GM12878 (cell line): ENCODE measurements at regions not wholly inside any gene's neighbourhood (a gene's known extent, or its start where the extent isn't known, plus 50 kb on each side); places are given as distances from the start of the nearest gene placed in this dataset.

Experiments used
- ATAC-seq: fragments of 200-7000 bp; cut with Tn5 transposase; 3 replicates; pipeline ENCODE4 v1.9.1; 2020; ENCODE audit warnings: mild to moderate bottlenecking, moderate library complexity
- BruUV-seq: library from RNA; stranded (reverse); fragments of 400-500 nt; replicated peaks from 2 replicates; lab custom pipeline; 2021; lab: Mats Ljungman, UMichigan
- CTCF ChIA-PET: fragments of 300-600 bp; sonication (Branson Sonifier 250); formaldehyde crosslinking; extraction: SDS; loops from one replicate; lab custom pipeline; 2021; ENCODE audit warnings: inconsistent platforms; lab: Yijun Ruan, JAX
- POLR2A ChIA-PET: fragments of 350-600 bp; formaldehyde crosslinking; extraction: SDS; loops from one replicate; lab custom pipeline; 2021; ENCODE audit warnings: inconsistent platforms; lab: Charles Lee
- RAD21 ChIA-PET: fragments of 300-600 bp; sonication (Branson Sonifier 250); formaldehyde crosslinking; loops from one replicate; lab custom pipeline; 2023; ENCODE audit warnings: antibody characterized with exemption; ENCODE audit not compliant: unreplicated experiment; lab: Charles Lee
- SMC1A ChIA-PET: fragments of 300-600 bp; sonication (Branson Sonifier 250); formaldehyde crosslinking; loops from one replicate; lab custom pipeline; 2023; ENCODE audit not compliant: unreplicated experiment, uncharacterized antibody; lab: Charles Lee
- DNase-seq: peaks from one replicate; pipeline ENCODE4 v3.0.0-alpha.2; 2011; ENCODE audit warnings: low read depth, low spot score
- FAIRE-seq: peaks from 3 replicates; lab custom pipeline; 2011; peaks lifted over from hg19 to GRCh38; lab: Jason Lieb, UNC
- H2AFZ ChIP-seq: 2 replicates; pipeline ENCODE4 v1.6.0; 2011; ENCODE audit warnings: low read depth, low read length, control low read depth; ENCODE audit not compliant: control insufficient read depth
- H3K27ac ChIP-seq: 2 replicates; pipeline ENCODE4 v1.5.1; 2011; ENCODE audit warnings: control low read depth; ENCODE audit not compliant: control insufficient read depth, insufficient read depth
- H3K27me3 ChIP-seq, 2 experiments: replicated peaks in 1 of 2; 2 replicates each; pipeline versions ENCODE4 v1.6.0 to v1.6.1; 2011; ENCODE audit warnings: low read length in 1 of 2; ENCODE audit not compliant: control insufficient read depth in 2 of 2, insufficient read depth in 2 of 2
- H3K36me3 ChIP-seq, 2 experiments: 2 replicates each; pipeline ENCODE4 v1.5.1; 2011; ENCODE audit warnings: low read length in 1 of 2; ENCODE audit not compliant: control insufficient read depth in 2 of 2, insufficient read depth in 2 of 2
- H3K4me1 ChIP-seq: 2 replicates; pipeline ENCODE4 v1.6.1; 2011; ENCODE audit warnings: mild to moderate bottlenecking, low read length, moderate library complexity, mixed read lengths; ENCODE audit not compliant: control insufficient read depth, insufficient read depth
- H3K4me2 ChIP-seq: 2 replicates; pipeline ENCODE4 v1.6.0; 2011; ENCODE audit warnings: control low read depth; ENCODE audit not compliant: control insufficient read depth, insufficient read depth
- H3K4me3 ChIP-seq: fragments of 200-600 bp; sonication (generic); 2 replicates; pipeline ENCODE4 v1.5.1; 2016
- H3K79me2 ChIP-seq: 2 replicates; pipeline ENCODE4 v1.6.0; 2011; ENCODE audit warnings: low read length; ENCODE audit not compliant: control insufficient read depth, insufficient read depth
- H3K9ac ChIP-seq: 2 replicates; pipeline ENCODE4 v1.8.0; 2011; ENCODE audit warnings: low read length, control low read depth, mixed read lengths; ENCODE audit not compliant: control insufficient read depth, insufficient read depth
- H3K9me3 ChIP-seq: replicated peaks from 3 replicates; pipeline ENCODE4 v1.5.1; 2011; ENCODE audit warnings: mild to moderate bottlenecking, low read length; ENCODE audit not compliant: control insufficient read depth, insufficient read depth
- H4K20me1 ChIP-seq: 2 replicates; pipeline ENCODE4 v1.6.0; 2011; ENCODE audit not compliant: control insufficient read depth, insufficient read depth
- EGR1 ChIP-seq, 2 experiments: IDR thresholded peaks; 1 replicate in 1 of 2; 2 replicates in 1 of 2; pipeline ENCODE4 v1.6.1; 2011 to 2012; ENCODE audit warnings: low read depth in 2 of 2, low read length in 2 of 2, borderline replicate concordance in 1 of 2, mild to moderate bottlenecking in 1 of 2, moderate library complexity in 1 of 2
- HDAC2 ChIP-seq: fragments of 200-600 bp; sonication (generic); IDR thresholded peaks from 2 replicates; pipeline ENCODE4 v1.6.1; 2017
- MEF2A ChIP-seq: IDR thresholded peaks from 2 replicates; pipeline ENCODE4 v1.6.1; 2011; ENCODE audit warnings: low read depth, mild to moderate bottlenecking, low read length, moderate library complexity; ENCODE audit not compliant: insufficient read depth
- RCOR1 ChIP-seq: conservative IDR thresholded peaks from 2 replicates; pipeline ENCODE4 v1.6.1; 2012; ENCODE audit warnings: low read depth, low read length, improper control_type of control experiment
- RELA ChIP-seq: fragments of 450-650 bp; IDR thresholded peaks from 2 replicates; pipeline ENCODE4 v1.8.0; 2014; ENCODE audit warnings: borderline replicate concordance; ENCODE audit not compliant: partially characterized antibody
- RFX5 ChIP-seq: IDR thresholded peaks from 2 replicates; pipeline ENCODE4 v1.6.1; 2011; ENCODE audit warnings: low read depth, low read length, improper control_type of control experiment
- RUNX3 ChIP-seq: IDR thresholded peaks from 2 replicates; pipeline ENCODE4 v1.6.1; 2012; ENCODE audit warnings: low read length, inconsistent platforms
- SP1 ChIP-seq: IDR thresholded peaks from one replicate; pipeline ENCODE4 v1.6.1; 2011; ENCODE audit warnings: low read depth, low read length
- STAT3 ChIP-seq: IDR thresholded peaks from 2 replicates; pipeline ENCODE4 v1.6.1; 2011; ENCODE audit warnings: low read depth, low read length, improper control_type of control experiment
- YBX1 ChIP-seq: fragments of 450-650 bp; IDR thresholded peaks from 2 replicates; pipeline ENCODE4 v1.6.1; 2016; ENCODE audit warnings: antibody characterized with exemption
- WGBS: methylation state at CpG from one replicate; pipeline ENCODE4 v1.1.6; 2016; ENCODE audit warnings: low lambda C conversion rate; ENCODE audit not compliant: insufficient replicate concordance, insufficient coverage; ENCODE audit errors: missing lambda C conversion rate; 5-methylcytosine and 5-hydroxymethylcytosine counted together
- in situ Hi-C: fragments of 300-500 bp; cut with MboI; formaldehyde crosslinking; loops from 9 replicates; pipeline ENCODE4 v1.14.3; 2018; ENCODE audit warnings: mixed read lengths
- intact Hi-C: fragments of 100-400 bp; cut with micrococcal nuclease; formaldehyde crosslinking; loops from one replicate; pipeline ENCODE4 v1.14.2; 2022; ENCODE audit not compliant: unreplicated experiment
- TF ChIP-seq, protein P1 (sequence below): IDR thresholded peaks from 2 replicates; pipeline ENCODE4 v1.6.1; 2011; ENCODE audit warnings: mild to moderate bottlenecking, low read depth, low read length, moderate library complexity; ENCODE audit not compliant: insufficient replicate concordance
- TF ChIP-seq, protein P2 (sequence below): fragments of 450-650 bp; IDR thresholded peaks from 2 replicates; pipeline ENCODE4 v1.6.1; 2017; ENCODE audit warnings: mild to moderate bottlenecking, low read depth, inconsistent platforms; ENCODE audit not compliant: poor library complexity, severe bottlenecking
- TF ChIP-seq, protein P3 (sequence below): fragments of 450-650 bp; IDR thresholded peaks from 2 replicates; pipeline ENCODE4 v1.6.1; 2018; ENCODE audit warnings: mild to moderate bottlenecking, low read depth, moderate library complexity; ENCODE audit not compliant: partially characterized antibody

DNA sequence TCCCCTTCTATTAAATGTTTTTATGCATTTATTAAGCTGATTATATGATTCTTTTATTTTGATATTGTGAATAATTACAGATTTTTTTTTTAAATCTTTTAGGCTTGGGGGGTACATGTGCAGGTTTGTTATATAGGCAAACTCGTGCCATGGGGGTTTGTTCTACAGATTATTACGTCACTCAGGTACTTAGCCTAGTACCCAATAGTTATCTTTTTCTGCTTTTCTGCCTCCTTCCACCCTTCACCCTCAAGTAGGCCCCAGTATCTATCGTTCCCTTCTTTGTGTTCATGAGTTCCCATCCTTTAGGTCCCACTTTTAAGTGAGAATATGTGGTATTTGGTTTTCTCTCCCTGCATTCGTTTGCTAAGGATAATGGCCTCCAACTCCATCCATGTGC lies 92.2 kb upstream of the CWC22 start:
- Histone ChIP-seq H3K36me3 (no peaks in the 10 kb centered on the region), H2AFZ (no peak overlapping the region), H3K79me2 (no peaks in the 10 kb centered on the region), H3K9ac (no peak overlapping the region), H3K27ac (no peak overlapping the region), H4K20me1 (no peaks in the 10 kb centered on the region), H3K4me3 (no peak overlapping the region), H3K27me3 (no peaks in the 10 kb centered on the region), H3K4me2 (no peak overlapping the region), H3K4me1 (no peaks in the 10 kb centered on the region), H3K9me3 (no peaks in the 10 kb centered on the region)
- 2% methylated on average over 4 of the region's 4 CpGs for WGBS
- in situ Hi-C loops, result no loop called here
- ChIA-PET POLR2A (no interaction called here), SMC1A (no interaction called here), CTCF (no interaction called here), RAD21 (no interaction called here)
- FAIRE-seq (no peak), DNase-seq (no peak), ATAC-seq (no peak)
- BruUV-seq, result no TSS peak
- no peak for TF ChIP-seq STAT3
- TF ChIP-seq, protein P1, sequence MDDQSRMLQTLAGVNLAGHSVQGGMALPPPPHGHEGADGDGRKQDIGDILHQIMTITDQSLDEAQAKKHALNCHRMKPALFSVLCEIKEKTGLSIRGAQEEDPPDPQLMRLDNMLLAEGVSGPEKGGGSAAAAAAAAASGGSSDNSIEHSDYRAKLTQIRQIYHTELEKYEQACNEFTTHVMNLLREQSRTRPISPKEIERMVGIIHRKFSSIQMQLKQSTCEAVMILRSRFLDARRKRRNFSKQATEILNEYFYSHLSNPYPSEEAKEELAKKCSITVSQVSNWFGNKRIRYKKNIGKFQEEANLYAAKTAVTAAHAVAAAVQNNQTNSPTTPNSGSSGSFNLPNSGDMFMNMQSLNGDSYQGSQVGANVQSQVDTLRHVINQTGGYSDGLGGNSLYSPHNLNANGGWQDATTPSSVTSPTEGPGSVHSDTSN, result no peak
- TF ChIP-seq RUNX3, result no peak
- no peak for TF ChIP-seq SP1
- intact Hi-C loops, result no loop called here

- H3K79me2 ChIP-seq, result no peaks in the 10 kb centered on the region
- SMC1A ChIA-PET, result interaction anchor here (1.1 kb wide), 1 partner anchor 8 kb away, joined by 3 read pairs; no protein-coding TSS in a partner anchor
- H2AFZ ChIP-seq, result no peak overlapping the region
- intact Hi-C loops, result no loop called here
- no peaks in the 10 kb centered on the region for H4K20me1 ChIP-seq
- H3K4me1 ChIP-seq, result no peaks in the 10 kb centered on the region
- ATAC-seq, result no peak
- RAD21 ChIA-PET, result no interaction called here
- H3K9me3 ChIP-seq, result no peaks in the 10 kb centered on the region
- no peak overlapping the region for H3K4me2 ChIP-seq
- H3K36me3 ChIP-seq, result no peaks in the 10 kb centered on the region
- POLR2A ChIA-PET, result no interaction called here
- in situ Hi-C loops, result no loop called here
- CTCF ChIA-PET, result interaction anchor here (0.9 kb wide), 1 partner anchor 41 kb away, joined by 3 read pairs; no protein-coding TSS in a partner anchor
- no peak for FAIRE-seq
- H3K4me3 ChIP-seq, result no peak overlapping the region
- H3K27ac ChIP-seq, result no peak overlapping the region
- no peak for DNase-seq
- no peak overlapping the region for H3K9ac ChIP-seq
- no TSS peak for BruUV-seq
- no peaks in the 10 kb centered on the region for H3K27me3 ChIP-seq
- TF ChIP-seq HDAC2, result no peak
- no peak for TF ChIP-seq MEF2A
- no peak for TF ChIP-seq EGR1 (IDR thresholded peaks at IDR 0.05; ENCODE audit: borderline replicate concordance in 1 of 2, low read depth in 2 of 2, low read length in 2 of 2)
- no peak for TF ChIP-seq RFX5
- TF ChIP-seq SP1, result no peak
- TF ChIP-seq, protein P2, sequence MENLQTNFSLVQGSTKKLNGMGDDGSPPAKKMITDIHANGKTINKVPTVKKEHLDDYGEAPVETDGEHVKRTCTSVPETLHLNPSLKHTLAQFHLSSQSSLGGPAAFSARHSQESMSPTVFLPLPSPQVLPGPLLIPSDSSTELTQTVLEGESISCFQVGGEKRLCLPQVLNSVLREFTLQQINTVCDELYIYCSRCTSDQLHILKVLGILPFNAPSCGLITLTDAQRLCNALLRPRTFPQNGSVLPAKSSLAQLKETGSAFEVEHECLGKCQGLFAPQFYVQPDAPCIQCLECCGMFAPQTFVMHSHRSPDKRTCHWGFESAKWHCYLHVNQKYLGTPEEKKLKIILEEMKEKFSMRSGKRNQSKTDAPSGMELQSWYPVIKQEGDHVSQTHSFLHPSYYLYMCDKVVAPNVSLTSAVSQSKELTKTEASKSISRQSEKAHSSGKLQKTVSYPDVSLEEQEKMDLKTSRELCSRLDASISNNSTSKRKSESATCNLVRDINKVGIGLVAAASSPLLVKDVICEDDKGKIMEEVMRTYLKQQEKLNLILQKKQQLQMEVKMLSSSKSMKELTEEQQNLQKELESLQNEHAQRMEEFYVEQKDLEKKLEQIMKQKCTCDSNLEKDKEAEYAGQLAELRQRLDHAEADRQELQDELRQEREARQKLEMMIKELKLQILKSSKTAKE, result no peak
- TF ChIP-seq RELA, result no peak
- TF ChIP-seq, protein P3, sequence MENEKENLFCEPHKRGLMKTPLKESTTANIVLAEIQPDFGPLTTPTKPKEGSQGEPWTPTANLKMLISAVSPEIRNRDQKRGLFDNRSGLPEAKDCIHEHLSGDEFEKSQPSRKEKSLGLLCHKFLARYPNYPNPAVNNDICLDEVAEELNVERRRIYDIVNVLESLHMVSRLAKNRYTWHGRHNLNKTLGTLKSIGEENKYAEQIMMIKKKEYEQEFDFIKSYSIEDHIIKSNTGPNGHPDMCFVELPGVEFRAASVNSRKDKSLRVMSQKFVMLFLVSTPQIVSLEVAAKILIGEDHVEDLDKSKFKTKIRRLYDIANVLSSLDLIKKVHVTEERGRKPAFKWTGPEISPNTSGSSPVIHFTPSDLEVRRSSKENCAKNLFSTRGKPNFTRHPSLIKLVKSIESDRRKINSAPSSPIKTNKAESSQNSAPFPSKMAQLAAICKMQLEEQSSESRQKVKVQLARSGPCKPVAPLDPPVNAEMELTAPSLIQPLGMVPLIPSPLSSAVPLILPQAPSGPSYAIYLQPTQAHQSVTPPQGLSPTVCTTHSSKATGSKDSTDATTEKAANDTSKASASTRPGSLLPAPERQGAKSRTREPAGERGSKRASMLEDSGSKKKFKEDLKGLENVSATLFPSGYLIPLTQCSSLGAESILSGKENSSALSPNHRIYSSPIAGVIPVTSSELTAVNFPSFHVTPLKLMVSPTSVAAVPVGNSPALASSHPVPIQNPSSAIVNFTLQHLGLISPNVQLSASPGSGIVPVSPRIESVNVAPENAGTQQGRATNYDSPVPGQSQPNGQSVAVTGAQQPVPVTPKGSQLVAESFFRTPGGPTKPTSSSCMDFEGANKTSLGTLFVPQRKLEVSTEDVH, result no peak
- no peak for TF ChIP-seq YBX1
- no peak for TF ChIP-seq RCOR1
Observed at GRCh38 chr2:180085144-180085543, 78.0 kb upstream of the CWC22 start.
